ENCODE measurements at regions not wholly inside any gene's neighbourhood (a gene's known extent, or its start where the extent isn't known, plus 50 kb on each side); places are given as distances from the start of the nearest gene placed in this dataset.

DNA sequence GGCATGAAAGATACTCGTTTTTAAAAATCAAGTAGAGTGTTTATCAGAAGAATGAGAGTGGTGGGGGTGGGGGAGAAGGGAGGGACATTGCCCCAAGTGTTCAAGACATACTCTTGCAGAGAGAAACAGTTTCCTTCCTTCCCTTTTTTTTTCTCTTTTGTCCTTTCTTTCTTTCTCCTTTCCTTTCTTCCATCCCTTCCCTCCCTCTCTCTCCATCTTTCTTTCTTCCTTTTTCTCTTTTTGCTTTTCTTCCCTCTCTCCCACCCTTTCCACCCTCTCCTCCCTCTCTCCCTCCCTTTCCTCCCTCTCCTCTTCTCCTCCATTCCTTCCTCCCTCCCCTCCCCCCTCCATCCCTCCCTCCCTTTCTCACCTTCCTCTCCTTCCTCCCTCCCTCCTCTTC, 478.3 kb upstream of the EDIL3 start:
- TF ChIP-seq, protein P1, sequence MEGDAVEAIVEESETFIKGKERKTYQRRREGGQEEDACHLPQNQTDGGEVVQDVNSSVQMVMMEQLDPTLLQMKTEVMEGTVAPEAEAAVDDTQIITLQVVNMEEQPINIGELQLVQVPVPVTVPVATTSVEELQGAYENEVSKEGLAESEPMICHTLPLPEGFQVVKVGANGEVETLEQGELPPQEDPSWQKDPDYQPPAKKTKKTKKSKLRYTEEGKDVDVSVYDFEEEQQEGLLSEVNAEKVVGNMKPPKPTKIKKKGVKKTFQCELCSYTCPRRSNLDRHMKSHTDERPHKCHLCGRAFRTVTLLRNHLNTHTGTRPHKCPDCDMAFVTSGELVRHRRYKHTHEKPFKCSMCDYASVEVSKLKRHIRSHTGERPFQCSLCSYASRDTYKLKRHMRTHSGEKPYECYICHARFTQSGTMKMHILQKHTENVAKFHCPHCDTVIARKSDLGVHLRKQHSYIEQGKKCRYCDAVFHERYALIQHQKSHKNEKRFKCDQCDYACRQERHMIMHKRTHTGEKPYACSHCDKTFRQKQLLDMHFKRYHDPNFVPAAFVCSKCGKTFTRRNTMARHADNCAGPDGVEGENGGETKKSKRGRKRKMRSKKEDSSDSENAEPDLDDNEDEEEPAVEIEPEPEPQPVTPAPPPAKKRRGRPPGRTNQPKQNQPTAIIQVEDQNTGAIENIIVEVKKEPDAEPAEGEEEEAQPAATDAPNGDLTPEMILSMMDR (IDR thresholded peaks at IDR 0.05; ENCODE audit: insufficient read depth, low read length, poor library complexity, severe bottlenecking), result no peak
- no peaks in the 10 kb centered on the region for H3K36me3 ChIP-seq (ENCODE audit: control insufficient read depth, insufficient read depth, low read length)
- H3K4me3 ChIP-seq (ENCODE audit: low read depth, low read length), result no peak overlapping the region
- DNase-seq (ENCODE audit: low read depth), result no peak
- no peaks in the 10 kb centered on the region for H3K27me3 ChIP-seq (ENCODE audit: control insufficient read depth, insufficient read depth, low read length)

DNA sequence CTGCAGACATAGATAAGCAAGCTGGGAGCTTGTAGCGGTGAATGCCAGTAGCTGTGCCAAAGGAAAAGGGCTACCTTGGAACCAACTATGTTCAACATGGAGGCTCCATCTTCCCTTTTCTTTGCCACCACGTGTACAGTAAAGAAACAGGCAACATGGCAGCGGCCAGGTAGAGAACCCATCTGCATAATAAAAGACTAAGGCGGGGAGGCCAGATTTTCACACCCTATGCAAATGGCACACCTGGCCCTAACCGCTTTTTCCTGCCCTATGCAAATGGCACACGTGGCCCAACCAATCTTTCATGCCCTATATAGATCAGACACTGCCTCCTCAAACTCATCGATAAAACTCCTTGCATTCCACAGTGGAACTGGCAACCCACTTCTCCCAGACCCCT, 477.5 kb upstream of the EDIL3 start:
- TF ChIP-seq, protein P1 (IDR thresholded peaks at IDR 0.05; ENCODE audit: insufficient read depth, low read length, poor library complexity, severe bottlenecking), result no peak
- H3K36me3 ChIP-seq (ENCODE audit: control insufficient read depth, insufficient read depth, low read length), result no peaks in the 10 kb centered on the region
- H3K4me3 ChIP-seq (ENCODE audit: low read depth, low read length), result no peak overlapping the region
- H3K27me3 ChIP-seq (ENCODE audit: control insufficient read depth, insufficient read depth, low read length), result no peaks in the 10 kb centered on the region
- no peak for DNase-seq (ENCODE audit: low read depth)

DNA sequence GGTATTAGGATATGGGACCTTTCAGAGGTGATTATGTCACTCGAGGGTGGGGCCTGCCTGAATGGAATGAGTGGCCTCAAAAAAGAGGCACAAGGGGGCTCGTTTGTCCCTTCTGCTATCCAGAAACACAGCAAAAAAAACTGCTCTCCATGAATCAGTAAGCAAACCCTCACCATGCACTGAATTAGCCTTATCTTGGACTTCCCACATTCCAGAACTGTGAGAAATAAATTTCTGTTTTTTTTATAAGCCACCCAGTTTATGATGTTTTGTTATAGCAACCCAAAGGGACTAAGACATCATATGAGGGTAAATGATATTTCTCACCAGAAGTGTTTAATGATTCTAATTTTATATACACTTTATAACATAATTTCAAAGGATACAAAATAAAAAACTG, 476.6 kb upstream of the EDIL3 start:
- no peak overlapping the region for H3K4me3 ChIP-seq (ENCODE audit: low read depth, low read length)
- TF ChIP-seq, protein P1 (IDR thresholded peaks at IDR 0.05; ENCODE audit: insufficient read depth, low read length, poor library complexity, severe bottlenecking), result no peak
- no peaks in the 10 kb centered on the region for H3K36me3 ChIP-seq (ENCODE audit: control insufficient read depth, insufficient read depth, low read length)
- H3K27me3 ChIP-seq (ENCODE audit: control insufficient read depth, insufficient read depth, low read length), result no peaks in the 10 kb centered on the region
- no peak for DNase-seq (ENCODE audit: low read depth)

DNA sequence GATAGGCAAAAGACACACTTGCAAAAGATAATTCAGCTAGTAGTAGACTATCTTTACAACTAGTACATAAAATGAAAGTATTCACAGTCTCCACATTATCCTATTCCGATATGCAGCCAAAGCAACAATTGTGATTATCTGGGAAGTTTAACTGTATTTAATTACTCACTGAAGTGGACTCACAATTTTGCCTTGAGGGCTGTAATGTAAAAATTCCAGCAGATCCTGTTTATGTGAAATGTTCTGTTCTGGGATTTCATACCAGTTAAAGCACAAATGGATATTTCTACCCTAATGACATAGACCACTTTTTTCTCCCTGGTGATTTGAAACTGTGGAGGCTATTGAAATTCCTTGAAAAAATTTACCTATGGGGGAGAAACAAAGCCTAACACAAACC, 474.4 kb upstream of the EDIL3 start:
- TF ChIP-seq, protein P1 (IDR thresholded peaks at IDR 0.05; ENCODE audit: insufficient read depth, low read length, poor library complexity, severe bottlenecking), result no peak
- Histone ChIP-seq H3K27me3 (ENCODE audit: control insufficient read depth, insufficient read depth, low read length) (no peaks in the 10 kb centered on the region), H3K4me3 (ENCODE audit: low read depth, low read length) (no peak overlapping the region), H3K36me3 (ENCODE audit: control insufficient read depth, insufficient read depth, low read length) (no peaks in the 10 kb centered on the region)
- no peak for DNase-seq (ENCODE audit: low read depth)

DNA sequence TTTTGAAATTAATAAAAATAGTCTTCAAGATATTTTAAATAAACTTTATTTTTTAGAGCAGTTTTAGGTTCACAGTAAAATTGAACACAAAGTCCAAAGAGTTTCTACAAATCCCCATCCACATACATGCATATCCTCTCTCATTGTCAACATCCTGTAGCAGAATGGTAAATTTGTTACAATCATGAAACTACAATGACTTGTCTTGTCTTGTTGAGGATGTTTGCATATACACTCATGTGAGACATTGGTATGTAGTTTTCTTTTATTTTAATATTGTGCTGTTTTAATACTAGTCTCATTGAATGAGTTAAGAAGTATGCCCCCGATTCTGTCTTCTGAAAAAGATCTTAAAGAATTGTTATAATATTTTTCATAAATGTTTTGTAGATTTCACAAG, 447.0 kb upstream of the EDIL3 start:
- H3K27me3 ChIP-seq (ENCODE audit: control insufficient read depth, insufficient read depth, low read length), result no peaks in the 10 kb centered on the region
- H3K4me3 ChIP-seq (ENCODE audit: low read depth, low read length), result no peak overlapping the region
- DNase-seq (ENCODE audit: low read depth), result no peak
- TF ChIP-seq, protein P1 (IDR thresholded peaks at IDR 0.05; ENCODE audit: insufficient read depth, low read length, poor library complexity, severe bottlenecking), result no peak
- H3K36me3 ChIP-seq (ENCODE audit: control insufficient read depth, insufficient read depth, low read length), result no peaks in the 10 kb centered on the region

DNA sequence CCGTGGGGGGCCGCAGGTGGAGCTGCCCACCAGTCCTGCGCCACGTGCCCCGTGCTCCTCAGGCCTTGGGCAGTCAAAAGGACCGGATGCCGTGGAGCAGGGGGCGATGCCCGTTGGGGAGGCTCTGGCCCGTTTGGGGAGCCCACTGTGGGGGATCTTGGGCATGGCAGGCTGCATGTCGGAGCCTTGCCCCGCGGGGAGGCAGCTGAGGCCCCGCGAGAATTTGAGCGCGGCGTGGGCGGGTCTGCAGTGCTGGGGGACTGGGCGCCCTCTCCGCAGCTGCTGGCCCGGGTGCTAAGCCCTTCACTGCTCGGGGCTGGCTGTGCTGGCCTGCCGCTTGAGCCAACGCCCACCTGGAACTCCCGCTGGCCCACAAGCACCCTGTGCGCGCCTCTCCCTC, 445.6 kb upstream of the EDIL3 start:
- DNase-seq (ENCODE audit: low read depth), result no peak
- no peak overlapping the region for H3K4me3 ChIP-seq (ENCODE audit: low read depth, low read length)
- no peaks in the 10 kb centered on the region for H3K27me3 ChIP-seq (ENCODE audit: control insufficient read depth, insufficient read depth, low read length)
- TF ChIP-seq, protein P1 (IDR thresholded peaks at IDR 0.05; ENCODE audit: insufficient read depth, low read length, poor library complexity, severe bottlenecking), result no peak
- H3K36me3 ChIP-seq (ENCODE audit: control insufficient read depth, insufficient read depth, low read length), result no peaks in the 10 kb centered on the region
